GM12874 (cell line): ENCODE measurements at regions not wholly inside any gene's neighbourhood (a gene's known extent, or its start where the extent isn't known, plus 50 kb on each side); places are given as distances from the start of the nearest gene placed in this dataset.

ENCODE experiments used
- CTCF ChIP-seq: IDR thresholded peaks from 2 replicates; pipeline ENCODE4 v1.5.1; 2011; ENCODE audit warnings: low read depth, mild to moderate bottlenecking, control low read depth, low read length, moderate library complexity; ENCODE audit not compliant: insufficient read depth

GRCh38 chr5:121707178-121707577 is 144.5 kb upstream of the FTMT start:
- TF ChIP-seq CTCF, result no peak

- no peak for TF ChIP-seq CTCF
Measured at GRCh38 chr5:121711416-121711815, 140.3 kb upstream of the FTMT start.

- no peak for TF ChIP-seq CTCF
Measured at GRCh38 chr5:121719255-121719654, 132.4 kb upstream of the FTMT start.

GRCh38 chr5:121725450-121725849 is 126.2 kb upstream of the FTMT start:
- TF ChIP-seq CTCF, result no peak

- no peak for TF ChIP-seq CTCF
Measured at GRCh38 chr5:121726991-121727390, 124.7 kb upstream of the FTMT start.

- TF ChIP-seq CTCF, result no peak
Measured at GRCh38 chr5:121731377-121731776, 120.3 kb upstream of the FTMT start.

GRCh38 chr5:121735618-121736017 is 116.1 kb upstream of the FTMT start:
- TF ChIP-seq CTCF, result no peak

- no peak for TF ChIP-seq CTCF
Measured at GRCh38 chr5:121737120-121737519, 114.6 kb upstream of the FTMT start.
